MCF 10A (cell line): ENCODE measurements at regions not wholly inside any gene's neighbourhood (a gene's known extent, or its start where the extent isn't known, plus 50 kb on each side); places are given as distances from the start of the nearest gene placed in this dataset.
A peak's percentile ranks its signal among the peaks of the same experiment; 100 is the strongest.

Experiments
- BruUV-seq: library from RNA; stranded (reverse); fragments of 400-500 nt; replicated peaks from 2 replicates; lab custom pipeline; 2021; lab: Mats Ljungman, UMichigan
- CTCF ChIA-PET: fragments of 300-600 bp; sonication (Branson Sonifier 250); formaldehyde crosslinking; extraction: SDS; loops from one replicate; lab custom pipeline; 2021; ENCODE audit warnings: antibody characterized with exemption, inconsistent platforms; lab: Yijun Ruan, JAX
- POLR2A ChIA-PET: fragments of 300-600, 350-650 bp; sonication (Branson Sonifier 250); formaldehyde crosslinking; extraction: SDS; loops from one replicate; lab custom pipeline; 2020; ENCODE audit warnings: antibody characterized with exemption, inconsistent platforms; lab: Yijun Ruan, JAX
- DNase-seq: peaks from one replicate; pipeline ENCODE4 v3.0.0-alpha.2; 2018; ENCODE audit not compliant: unreplicated experiment
- H3K27ac Mint-ChIP-seq: one replicate; pipeline ENCODE4 v1.8.0; 2022; ENCODE audit warnings: mild to moderate bottlenecking, low read depth, mixed read lengths; ENCODE audit not compliant: unreplicated experiment
- H3K27me3 Mint-ChIP-seq: one replicate; pipeline ENCODE4 v1.8.0; 2022; ENCODE audit warnings: mixed read lengths; ENCODE audit not compliant: insufficient read depth, unreplicated experiment
- H3K36me3 Mint-ChIP-seq: one replicate; pipeline ENCODE4 v1.8.0; 2022; ENCODE audit warnings: mild to moderate bottlenecking, moderate library complexity, mixed read lengths; ENCODE audit not compliant: insufficient read depth, unreplicated experiment
- H3K4me1 Mint-ChIP-seq: one replicate; pipeline ENCODE4 v1.8.0; 2022; ENCODE audit warnings: mixed read lengths; ENCODE audit not compliant: insufficient read depth, unreplicated experiment
- H3K4me3 Mint-ChIP-seq: one replicate; pipeline ENCODE4 v1.8.0; 2022; ENCODE audit warnings: mild to moderate bottlenecking, moderate library complexity, mixed read lengths; ENCODE audit not compliant: unreplicated experiment
- H3K9me3 Mint-ChIP-seq: one replicate; pipeline ENCODE4 v1.8.0; 2022; ENCODE audit warnings: mixed read lengths; ENCODE audit not compliant: unreplicated experiment
- CTCF ChIP-seq: fragments of 200-600 bp; IDR thresholded peaks from one replicate; pipeline ENCODE4 v1.8.0; 2022; ENCODE audit warnings: antibody characterized with exemption, mild to moderate bottlenecking; ENCODE audit not compliant: unreplicated experiment
- intact Hi-C: fragments of 100-400 bp; cut with micrococcal nuclease; formaldehyde crosslinking; loops from 2 replicates; pipeline ENCODE4 v1.14.1; 2022

GRCh38 chr17:36879027-36879426 is 58.2 kb upstream of the LHX1 start:
- intact Hi-C loops: no loop called here
- Mint-ChIP-seq H3K36me3 (no peaks in the 10 kb centered on the region), H3K9me3 (peaks cover 8% of the 10 kb centered on the region), H3K27ac (no peak overlapping the region), H3K27me3 (no peaks in the 10 kb centered on the region), H3K4me1 (peaks cover 7% of the 10 kb centered on the region), H3K4me3 (no peak overlapping the region)
- BruUV-seq: no TSS peak
- ChIA-PET POLR2A (interaction anchor here (0.5 kb wide), 1 partner anchor 92 kb away, joined by 4 read pairs; no protein-coding TSS in a partner anchor), CTCF (no interaction called here)
- no peak for TF ChIP-seq CTCF
- DNase-seq: no peak

GRCh38 chr17:36879624-36880131 is 57.6 kb upstream of the LHX1 start:
- peaks cover 8% of the 10 kb centered on the region for H3K9me3 Mint-ChIP-seq
- no peaks in the 10 kb centered on the region for H3K27me3 Mint-ChIP-seq
- no peak overlapping the region for H3K27ac Mint-ChIP-seq
- ChIA-PET POLR2A (no interaction called here), CTCF (no interaction called here)
- peaks cover 7% of the 10 kb centered on the region for H3K4me1 Mint-ChIP-seq
- no TSS peak for BruUV-seq
- H3K4me3 Mint-ChIP-seq: no peak overlapping the region
- DNase-seq: no peak
- TF ChIP-seq CTCF: no peak
- no peaks in the 10 kb centered on the region for H3K36me3 Mint-ChIP-seq
- intact Hi-C loops: no loop called here

GRCh38 chr17:36880268-36880905 is 56.9 kb upstream of the LHX1 start:
- POLR2A ChIA-PET: no interaction called here
- peak; percentile 15 for DNase-seq

More at GRCh38 chr17:36880268-36880905, 56.9 kb upstream of the LHX1 start:
- peaks cover 8% of the 10 kb centered on the region for H3K9me3 Mint-ChIP-seq
- CTCF ChIA-PET: interaction anchor here (0.9 kb wide), 1 partner anchor 15 kb away, joined by 3 read pairs; no protein-coding TSS in a partner anchor
- H3K36me3 Mint-ChIP-seq: no peaks in the 10 kb centered on the region
- H3K4me3 Mint-ChIP-seq: no peak overlapping the region
- BruUV-seq: no TSS peak
- TF ChIP-seq CTCF: no peak
- intact Hi-C loops: no loop called here
- H3K27ac Mint-ChIP-seq: no peak overlapping the region
- H3K4me1 Mint-ChIP-seq: peaks cover 7% of the 10 kb centered on the region
- H3K27me3 Mint-ChIP-seq: no peaks in the 10 kb centered on the region
